IPS-18a (cell line): ENCODE measurements at regions not wholly inside any gene's neighbourhood (a gene's known extent, or its start where the extent isn't known, plus 50 kb on each side); places are given as distances from the start of the nearest gene placed in this dataset.

Experiments
- H3K27ac ChIP-seq: one replicate; pipeline ENCODE4 v1.5.1; 2013; ENCODE audit warnings: low read length
- H3K27me3 ChIP-seq: one replicate; pipeline ENCODE4 v1.6.1; 2013; ENCODE audit warnings: mild to moderate bottlenecking, low read length; ENCODE audit not compliant: control insufficient read depth, insufficient read depth
- H3K36me3 ChIP-seq: one replicate; pipeline ENCODE4 v1.6.1; 2013; ENCODE audit warnings: low read depth, low read length; ENCODE audit not compliant: control insufficient read depth
- H3K4me1 ChIP-seq: one replicate; pipeline ENCODE4 v1.6.1; 2013; ENCODE audit warnings: low read depth, low read length; ENCODE audit not compliant: control insufficient read depth
- H3K4me3 ChIP-seq: one replicate; pipeline ENCODE4 v1.5.1; 2013; ENCODE audit warnings: low read length
- H3K9ac ChIP-seq: one replicate; pipeline ENCODE4 v1.6.1; 2013; ENCODE audit warnings: mild to moderate bottlenecking, low read length, moderate library complexity
- H3K9me3 ChIP-seq: one replicate; pipeline ENCODE4 v1.6.1; 2013; ENCODE audit warnings: low read depth, low read length; ENCODE audit not compliant: control insufficient read depth

DNA sequence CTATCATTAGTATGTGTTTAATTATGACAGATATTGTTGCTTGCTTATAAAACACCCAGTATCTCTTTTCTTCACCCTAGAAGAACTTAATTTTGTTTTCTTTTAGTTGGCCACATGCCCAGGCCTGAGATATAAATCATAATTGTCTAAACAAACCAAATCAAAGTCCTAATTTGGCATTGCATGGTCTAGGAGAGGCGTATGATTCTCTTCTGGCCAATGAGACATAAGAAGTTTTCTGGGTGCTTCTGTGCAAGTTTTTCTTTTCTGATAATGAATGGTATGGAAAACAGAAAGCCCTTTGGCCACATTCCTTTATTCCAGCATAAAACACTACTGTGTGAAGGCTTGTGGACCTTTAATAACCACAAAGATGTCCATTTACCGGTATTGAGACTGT, 192.9 kb upstream of the CTSO start:
- no peaks in the 10 kb centered on the region for H3K9me3 ChIP-seq
- H3K4me1 ChIP-seq: no peaks in the 10 kb centered on the region
- no peak overlapping the region for H3K27ac ChIP-seq
- H3K4me3 ChIP-seq: no peak overlapping the region
- no peaks in the 10 kb centered on the region for H3K27me3 ChIP-seq
- H3K9ac ChIP-seq: no peak overlapping the region
- H3K36me3 ChIP-seq: no peaks in the 10 kb centered on the region

DNA sequence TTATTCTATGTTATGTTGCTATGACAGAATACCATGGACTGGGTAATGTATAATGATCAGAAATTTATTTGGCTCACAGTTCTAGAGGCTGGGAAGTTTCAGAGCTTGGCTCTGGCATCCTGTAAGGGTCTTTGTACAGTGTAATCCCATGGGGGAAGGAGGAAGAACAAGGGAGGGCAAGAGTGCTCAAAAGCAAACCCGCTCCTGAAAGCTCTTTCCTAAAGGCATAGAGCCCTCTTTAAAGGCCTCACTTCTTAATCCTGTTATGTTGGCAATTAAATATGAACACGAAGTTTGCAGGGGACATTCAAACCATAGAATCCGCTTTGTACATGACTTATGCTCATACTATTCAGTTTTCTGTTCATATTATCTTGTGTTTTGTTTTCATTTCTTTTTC, 191.3 kb upstream of the CTSO start:
- Histone ChIP-seq H3K9me3 (no peaks in the 10 kb centered on the region), H3K4me3 (no peak overlapping the region), H3K27ac (no peak overlapping the region), H3K36me3 (no peaks in the 10 kb centered on the region), H3K4me1 (no peaks in the 10 kb centered on the region), H3K27me3 (no peaks in the 10 kb centered on the region), H3K9ac (no peak overlapping the region)

- Histone ChIP-seq H3K9ac (no peak overlapping the region), H3K4me3 (no peak overlapping the region), H3K27ac (no peak overlapping the region), H3K27me3 (no peaks in the 10 kb centered on the region), H3K9me3 (no peaks in the 10 kb centered on the region), H3K36me3 (no peaks in the 10 kb centered on the region), H3K4me1 (no peaks in the 10 kb centered on the region)
These were observed 185.2 kb upstream of the CTSO start for GRCh38 chr4:156138781-156139280.

DNA sequence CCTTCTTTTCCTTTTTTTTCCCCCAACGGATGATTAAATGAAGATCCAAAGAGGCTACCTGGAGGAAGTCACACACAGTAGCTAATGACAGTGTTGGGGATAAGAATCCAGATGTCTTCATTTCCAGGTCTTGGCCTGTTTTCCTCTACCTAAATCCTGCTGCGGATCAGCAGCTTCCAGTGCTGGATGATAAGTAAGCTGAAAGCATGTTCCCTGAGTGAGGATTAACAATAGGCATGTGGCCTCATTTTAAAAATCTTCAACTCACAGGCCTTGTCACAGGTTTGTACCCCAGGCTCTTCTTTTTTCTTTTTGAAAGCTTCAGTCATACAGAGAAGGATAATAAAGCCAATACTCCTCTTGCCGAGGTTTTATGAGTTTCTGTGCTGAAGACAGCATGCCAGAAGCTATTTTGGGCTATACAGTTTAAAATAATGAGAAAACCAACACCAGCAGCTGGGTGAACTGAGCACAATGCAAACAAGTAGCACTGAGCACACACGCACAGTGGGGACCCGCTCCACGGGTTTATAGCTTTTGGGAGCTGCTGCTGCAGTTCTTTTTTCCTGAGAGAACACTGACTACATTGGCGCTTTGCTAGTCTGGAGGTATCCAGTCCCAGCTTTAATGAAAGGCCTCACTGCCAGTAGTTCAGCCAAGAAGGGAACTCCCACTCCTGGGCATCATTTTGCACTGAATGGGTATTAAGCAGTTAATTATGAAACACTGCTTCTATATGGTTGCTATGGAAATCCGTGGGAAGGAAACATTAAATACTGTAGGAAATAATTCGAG, 184.2 kb upstream of the CTSO start:
- Histone ChIP-seq H3K27ac (no peak overlapping the region), H3K4me3 (no peak overlapping the region), H3K9ac (no peak overlapping the region), H3K36me3 (no peaks in the 10 kb centered on the region), H3K4me1 (no peaks in the 10 kb centered on the region), H3K9me3 (no peaks in the 10 kb centered on the region), H3K27me3 (no peaks in the 10 kb centered on the region)

DNA sequence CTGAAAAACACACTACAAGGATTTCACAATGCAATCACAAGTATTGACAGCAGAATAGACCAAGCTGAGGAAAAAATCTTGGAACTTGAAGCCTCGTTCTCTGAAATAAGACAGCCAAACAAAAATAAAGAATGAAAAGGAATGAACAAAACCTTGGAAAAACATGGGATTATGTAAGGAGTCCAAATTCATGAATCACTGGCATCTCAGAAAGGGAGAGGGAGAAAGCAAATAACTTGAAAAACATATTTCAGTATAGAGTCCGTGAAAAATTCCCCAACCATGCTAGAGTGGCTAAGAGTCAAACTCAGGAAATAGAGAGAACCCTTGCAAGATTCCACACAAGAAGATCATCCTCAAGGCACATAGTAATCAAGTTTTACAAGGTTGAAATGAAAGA, 178.5 kb upstream of the CTSO start:
- Histone ChIP-seq H3K27me3 (no peaks in the 10 kb centered on the region), H3K4me3 (no peak overlapping the region), H3K4me1 (no peaks in the 10 kb centered on the region), H3K27ac (no peak overlapping the region), H3K36me3 (no peaks in the 10 kb centered on the region), H3K9ac (no peak overlapping the region), H3K9me3 (no peaks in the 10 kb centered on the region)

DNA sequence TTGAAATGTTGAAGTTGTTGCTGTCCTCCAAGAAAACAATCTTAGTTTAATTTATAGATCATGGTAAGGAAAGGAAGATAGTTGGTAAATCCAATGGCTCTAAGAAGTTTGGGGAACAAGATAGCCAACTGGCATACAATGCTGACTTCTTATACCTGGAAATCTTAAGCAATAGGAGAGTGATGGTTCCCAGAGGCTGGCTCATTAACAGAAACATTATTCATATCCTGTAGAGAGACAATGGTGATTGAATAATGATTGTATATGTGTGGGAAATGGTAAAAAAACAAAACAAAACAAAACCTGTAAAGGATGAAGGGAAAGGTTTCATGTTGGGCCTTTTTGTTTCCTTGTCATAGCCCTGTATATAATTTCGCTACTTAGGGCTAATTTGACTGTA, 174.9 kb upstream of the CTSO start:
- H3K4me3 ChIP-seq: no peak overlapping the region
- no peaks in the 10 kb centered on the region for H3K27me3 ChIP-seq
- H3K4me1 ChIP-seq: no peaks in the 10 kb centered on the region
- H3K27ac ChIP-seq: no peak overlapping the region
- H3K9ac ChIP-seq: no peak overlapping the region
- H3K36me3 ChIP-seq: no peaks in the 10 kb centered on the region
- no peaks in the 10 kb centered on the region for H3K9me3 ChIP-seq

GRCh38 chr4:156118507-156119220, 165.0 kb upstream of the CTSO start:
- H3K27ac ChIP-seq: no peak overlapping the region
- H3K9ac ChIP-seq: no peak overlapping the region
- H3K27me3 ChIP-seq: no peaks in the 10 kb centered on the region
- no peaks in the 10 kb centered on the region for H3K9me3 ChIP-seq
- no peaks in the 10 kb centered on the region for H3K4me1 ChIP-seq
- H3K4me3 ChIP-seq: no peak overlapping the region
- H3K36me3 ChIP-seq: no peaks in the 10 kb centered on the region

DNA sequence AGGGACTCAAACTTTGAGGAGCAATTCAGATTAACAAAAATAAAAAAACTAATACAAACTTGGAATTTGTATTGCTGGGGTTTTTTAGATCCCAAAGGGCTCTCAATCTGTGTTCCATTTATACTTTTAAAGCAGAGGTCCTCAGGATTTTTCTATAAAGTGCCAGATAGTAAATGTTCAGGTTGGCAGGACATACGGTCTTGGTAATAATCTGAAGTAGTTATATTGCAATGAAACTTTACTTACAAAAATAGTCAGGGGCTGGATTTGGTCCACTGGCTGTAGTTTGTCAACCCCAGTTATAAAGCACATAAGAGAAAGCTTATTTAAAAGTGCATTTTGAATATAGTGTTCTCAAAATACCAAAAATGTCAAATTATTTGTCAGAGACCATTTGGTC, 164.1 kb upstream of the CTSO start:
- H3K27me3 ChIP-seq: no peaks in the 10 kb centered on the region
- H3K9me3 ChIP-seq: no peaks in the 10 kb centered on the region
- no peak overlapping the region for H3K27ac ChIP-seq

DNA sequence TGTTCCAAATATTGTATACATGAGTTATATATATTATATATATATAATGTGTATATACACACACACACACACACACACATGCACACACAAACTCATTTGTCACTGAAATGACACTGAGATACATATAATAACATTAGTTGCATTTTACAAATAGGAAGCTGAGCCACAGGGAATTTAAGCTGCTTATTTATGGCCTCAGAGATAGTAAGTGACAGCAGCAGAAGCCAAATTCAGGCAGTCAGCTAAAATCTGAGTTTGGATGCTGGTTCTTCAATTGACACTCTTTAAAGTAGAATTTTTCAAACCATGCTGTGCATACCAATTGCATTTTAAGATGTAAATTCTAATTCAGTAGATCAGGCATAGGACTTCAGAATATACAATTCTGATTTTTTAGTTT, 163.3 kb upstream of the CTSO start:
- no peaks in the 10 kb centered on the region for H3K27me3 ChIP-seq
- H3K36me3 ChIP-seq: no peaks in the 10 kb centered on the region
- no peak overlapping the region for H3K4me3 ChIP-seq
- H3K4me1 ChIP-seq: peaks cover 5% of the 10 kb centered on the region
- no peak overlapping the region for H3K9ac ChIP-seq
- H3K9me3 ChIP-seq: no peaks in the 10 kb centered on the region
- H3K27ac ChIP-seq: no peak overlapping the region

More for the DNA sequence above, 164.1 kb upstream of the CTSO start:
- Histone ChIP-seq H3K4me3 (no peak overlapping the region), H3K4me1 (peaks cover 2% of the 10 kb centered on the region), H3K9ac (no peak overlapping the region), H3K36me3 (no peaks in the 10 kb centered on the region)

DNA sequence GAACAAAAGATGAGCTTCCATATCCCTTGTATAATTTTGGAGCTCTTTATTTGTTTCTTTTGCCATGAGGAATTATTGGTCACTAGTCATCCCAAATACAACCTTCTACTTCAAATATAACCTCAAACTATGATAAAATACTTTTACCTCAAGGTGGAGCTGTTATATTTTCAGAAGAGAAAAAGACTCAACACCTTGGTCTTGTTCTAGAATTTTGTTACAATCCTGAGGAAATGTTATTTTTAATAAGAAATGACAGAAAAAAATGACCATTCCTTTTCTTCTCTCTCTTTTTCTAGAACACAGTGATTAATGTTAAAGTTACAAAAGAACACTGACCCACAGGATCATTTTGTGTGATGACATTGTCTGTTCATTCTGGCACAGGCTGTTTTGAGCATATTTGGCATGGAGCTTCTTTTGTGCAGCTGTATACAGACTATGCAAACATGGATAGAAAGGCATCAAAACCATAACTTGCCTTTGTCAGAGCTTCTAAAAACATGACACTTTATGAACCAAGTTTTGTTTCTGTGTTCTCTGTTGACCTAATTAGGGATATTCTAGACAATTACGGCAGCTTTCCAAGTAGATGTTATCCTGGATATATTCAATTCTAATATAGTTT, 159.6 kb upstream of the CTSO start:
- peaks cover 31% of the 10 kb centered on the region for H3K4me1 ChIP-seq
- no peaks in the 10 kb centered on the region for H3K27me3 ChIP-seq
- no peak overlapping the region for H3K27ac ChIP-seq
- H3K36me3 ChIP-seq: no peaks in the 10 kb centered on the region
- no peak overlapping the region for H3K9ac ChIP-seq
- H3K9me3 ChIP-seq: no peaks in the 10 kb centered on the region
- H3K4me3 ChIP-seq: no peak overlapping the region

DNA sequence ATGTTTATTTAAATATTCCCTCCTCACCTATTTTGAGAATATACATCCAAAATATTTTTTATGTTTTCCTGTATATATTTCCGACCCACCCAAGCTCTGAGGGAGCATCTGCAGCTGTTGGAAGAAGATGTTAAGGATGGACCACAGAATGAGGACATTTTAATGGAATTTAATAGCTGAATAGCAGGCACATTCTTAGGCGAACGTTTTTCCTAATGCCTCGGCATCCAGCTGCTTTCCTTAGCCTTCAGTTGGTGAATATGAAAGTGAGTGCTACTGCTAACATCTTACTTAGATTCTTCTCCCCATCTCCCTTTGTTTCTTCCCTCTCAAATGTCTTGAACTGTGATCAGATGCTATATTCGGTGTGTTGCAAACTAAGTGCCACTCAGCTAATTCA, 158.0 kb upstream of the CTSO start:
- Histone ChIP-seq H3K36me3 (no peaks in the 10 kb centered on the region), H3K27me3 (no peaks in the 10 kb centered on the region), H3K4me1 (peaks cover 31% of the 10 kb centered on the region), H3K27ac (no peak overlapping the region), H3K9ac (no peak overlapping the region), H3K9me3 (no peaks in the 10 kb centered on the region), H3K4me3 (no peak overlapping the region)
